ENCODE measurements at regions not wholly inside any gene's neighbourhood (a gene's known extent, or its start where the extent isn't known, plus 50 kb on each side); places are given as distances from the start of the nearest gene placed in this dataset.

DNA sequence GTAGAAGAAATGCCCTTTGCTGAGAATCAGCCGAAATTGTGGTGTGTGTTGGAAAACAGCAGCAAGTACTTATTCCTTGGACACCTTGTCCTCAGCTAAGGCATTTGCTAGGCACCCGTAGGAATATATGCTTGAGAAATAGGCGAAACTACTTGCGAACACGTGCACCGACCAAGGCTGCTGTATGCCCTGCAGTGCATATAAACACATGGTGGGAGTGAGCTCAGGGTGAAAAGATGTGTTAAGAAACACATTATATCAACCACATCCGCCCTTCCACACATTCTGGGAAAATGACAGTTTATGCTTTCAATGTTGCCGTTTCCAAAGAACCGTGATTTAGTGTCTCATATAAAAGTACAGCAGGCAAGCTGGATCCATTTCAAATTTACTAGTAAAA, 199.2 kb downstream of the JCAD start:
- Histone ChIP-seq H3K4me3 (ENCODE audit: control extremely low read depth in 1 of 5, extremely low read depth in 1 of 5, insufficient read depth in 1 of 5, low read depth in 2 of 5, low read length in 4 of 5) (no peak overlapping the region), H3K27ac (ENCODE audit: low read length in 2 of 2) (no peak overlapping the region), H3K4me2 (replicated peaks; ENCODE audit: low read depth, low read length, poor library complexity, severe bottlenecking) (no peak overlapping the region), H2AFZ (ENCODE audit: insufficient read depth, low read depth, low read length, poor library complexity, severe bottlenecking) (no peak overlapping the region), H3K9ac (ENCODE audit: low read length) (no peak overlapping the region), H3K27me3 (replicated peaks in 1 of 4; ENCODE audit: control extremely low read depth in 1 of 4, control insufficient read depth in 3 of 4, insufficient read depth in 4 of 4, low read length in 3 of 4) (no peaks in the 10 kb centered on the region), H4K20me1 (ENCODE audit: control insufficient read depth, insufficient read depth, low read length, poor library complexity, severe bottlenecking) (no peaks in the 10 kb centered on the region), H3K9me3 (ENCODE audit: control extremely low read depth in 1 of 3, control insufficient read depth in 2 of 3, insufficient read depth in 1 of 3, low read length in 2 of 3) (no peaks in the 10 kb centered on the region), H3K4me1 (ENCODE audit: control insufficient read depth in 2 of 2, insufficient read depth in 2 of 2, low read length in 2 of 2) (no peaks in the 10 kb centered on the region), H3K36me3 (replicated peaks in 1 of 2; ENCODE audit: control extremely low read depth in 1 of 2, control insufficient read depth in 1 of 2, extremely low read depth in 1 of 2, insufficient read depth in 2 of 2, low read length in 1 of 2) (no peaks in the 10 kb centered on the region), H3K79me2 (ENCODE audit: control insufficient read depth, insufficient read depth, low read length) (no peaks in the 10 kb centered on the region)
- no peaks in the 10 kb centered on the region for H3K4me1 Mint-ChIP-seq
- intact Hi-C loops (cut with micrococcal nuclease) = no loop called here
- no peak overlapping the region for H3K27ac Mint-ChIP-seq
- no peak for DNase-seq
- WGBS (ENCODE audit: insufficient coverage) = 94% methylated on average over 2 of the region's 9 CpGs
- TF ChIP-seq EZH2 (IDR thresholded peaks at IDR 0.05; ENCODE audit: borderline replicate concordance, insufficient read depth, low read depth, low read length, poor library complexity, severe bottlenecking) (no peak), CTCF (IDR thresholded peaks at IDR 0.05) (no peak)
- ChIA-PET POLR2A (no interaction called here), CTCF (no interaction called here)
- no peak overlapping the region for H3K4me3 Mint-ChIP-seq
- H3K27me3 Mint-ChIP-seq = peaks cover 6% of the 10 kb centered on the region
- no peaks in the 10 kb centered on the region for H3K9me3 Mint-ChIP-seq (ENCODE audit: insufficient read depth)
- ATAC-seq (ENCODE audit: low read depth) = no peak

- no peaks in the 10 kb centered on the region for H3K4me1 ChIP-seq (ENCODE audit: control insufficient read depth in 2 of 2, insufficient read depth in 2 of 2, low read length in 2 of 2)
- no peaks in the 10 kb centered on the region for H3K27me3 ChIP-seq (replicated peaks in 1 of 4; ENCODE audit: control extremely low read depth in 1 of 4, control insufficient read depth in 3 of 4, insufficient read depth in 4 of 4, low read length in 3 of 4)
- ATAC-seq (ENCODE audit: low read depth) = no peak
- WGBS (ENCODE audit: insufficient coverage) = 95% methylated on average over 3 of the region's 6 CpGs
- POLR2A ChIA-PET = no interaction called here
- no peak overlapping the region for H3K4me2 ChIP-seq (replicated peaks; ENCODE audit: low read depth, low read length, poor library complexity, severe bottlenecking)
- CTCF ChIA-PET = no interaction called here
- no peaks in the 10 kb centered on the region for H3K9me3 ChIP-seq (ENCODE audit: control extremely low read depth in 1 of 3, control insufficient read depth in 2 of 3, insufficient read depth in 1 of 3, low read length in 2 of 3)
- no peak overlapping the region for H3K27ac Mint-ChIP-seq
- no peaks in the 10 kb centered on the region for H3K36me3 ChIP-seq (replicated peaks in 1 of 2; ENCODE audit: control extremely low read depth in 1 of 2, control insufficient read depth in 1 of 2, extremely low read depth in 1 of 2, insufficient read depth in 2 of 2, low read length in 1 of 2)
- TF ChIP-seq EZH2 (IDR thresholded peaks at IDR 0.05; ENCODE audit: borderline replicate concordance, insufficient read depth, low read depth, low read length, poor library complexity, severe bottlenecking) (no peak), CTCF (IDR thresholded peaks at IDR 0.05) (no peak)
- no peak overlapping the region for H3K27ac ChIP-seq (ENCODE audit: low read length in 2 of 2)
- intact Hi-C loops (cut with micrococcal nuclease) = no loop called here
- H3K4me3 ChIP-seq (ENCODE audit: control extremely low read depth in 1 of 5, extremely low read depth in 1 of 5, insufficient read depth in 1 of 5, low read depth in 2 of 5, low read length in 4 of 5) = no peak overlapping the region
- H4K20me1 ChIP-seq (ENCODE audit: control insufficient read depth, insufficient read depth, low read length, poor library complexity, severe bottlenecking) = no peaks in the 10 kb centered on the region
- DNase-seq = no peak
- no peak overlapping the region for H3K9ac ChIP-seq (ENCODE audit: low read length)
- H3K4me3 Mint-ChIP-seq = no peak overlapping the region
- H3K79me2 ChIP-seq (ENCODE audit: control insufficient read depth, insufficient read depth, low read length) = no peaks in the 10 kb centered on the region
- no peak overlapping the region for H2AFZ ChIP-seq (ENCODE audit: insufficient read depth, low read depth, low read length, poor library complexity, severe bottlenecking)
- no peaks in the 10 kb centered on the region for H3K9me3 Mint-ChIP-seq (ENCODE audit: insufficient read depth)
- H3K4me1 Mint-ChIP-seq = no peaks in the 10 kb centered on the region
- H3K27me3 Mint-ChIP-seq = peaks cover 6% of the 10 kb centered on the region
Observed at GRCh38 chr10:29859521-29860130, 199.8 kb downstream of the JCAD start.

All from B cell (primary cell).